KG1 (cell line): ENCODE measurements at regions not wholly inside any gene's neighbourhood (a gene's known extent, or its start where the extent isn't known, plus 50 kb on each side); places are given as distances from the start of the nearest gene placed in this dataset.

ENCODE experiments used
- DNase-seq: peaks from one replicate; lab custom pipeline; 2025; lab: John Stamatoyannopoulos, UW

DNA sequence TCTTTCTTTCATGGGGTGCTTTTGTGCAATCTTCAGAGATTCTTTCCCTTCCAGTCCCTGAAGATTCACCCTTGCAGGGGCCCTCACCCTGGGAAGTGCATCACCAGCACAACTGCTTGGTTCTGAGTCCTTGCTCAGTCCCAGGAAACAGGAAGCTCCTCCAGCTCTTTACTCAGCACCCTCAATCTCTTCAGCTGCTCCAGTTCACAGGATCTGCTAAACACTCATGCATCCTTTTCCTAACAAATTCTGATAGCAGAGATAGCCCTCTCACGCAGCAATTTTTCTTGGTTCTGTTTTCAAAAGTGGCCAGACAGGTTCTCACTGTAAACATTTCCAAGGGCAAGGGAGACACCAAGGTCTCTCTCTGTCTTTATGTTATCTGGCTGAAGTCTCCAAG is 823.1 kb downstream of the LIG4 start:
- no peak for DNase-seq

DNA sequence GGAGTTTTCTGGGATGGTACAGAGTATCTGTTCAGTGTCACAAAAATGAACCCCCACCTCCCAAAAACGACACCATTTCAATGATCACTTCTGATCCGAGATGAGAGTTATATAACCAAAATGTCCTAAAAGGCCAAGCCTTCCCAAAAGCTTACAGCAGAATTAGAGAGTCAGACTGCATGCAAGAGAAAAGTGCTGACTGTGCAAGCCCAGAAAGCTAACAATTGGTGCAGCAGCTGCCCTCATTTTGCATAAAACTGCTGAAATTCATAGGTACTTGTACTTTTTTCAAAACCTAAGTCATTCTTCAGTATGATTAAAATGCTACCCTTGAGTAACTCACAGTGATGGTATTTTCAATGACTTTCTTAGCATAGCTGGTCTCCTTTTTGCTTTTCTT is 819.6 kb upstream of the ARGLU1 start:
- no peak for DNase-seq

DNA sequence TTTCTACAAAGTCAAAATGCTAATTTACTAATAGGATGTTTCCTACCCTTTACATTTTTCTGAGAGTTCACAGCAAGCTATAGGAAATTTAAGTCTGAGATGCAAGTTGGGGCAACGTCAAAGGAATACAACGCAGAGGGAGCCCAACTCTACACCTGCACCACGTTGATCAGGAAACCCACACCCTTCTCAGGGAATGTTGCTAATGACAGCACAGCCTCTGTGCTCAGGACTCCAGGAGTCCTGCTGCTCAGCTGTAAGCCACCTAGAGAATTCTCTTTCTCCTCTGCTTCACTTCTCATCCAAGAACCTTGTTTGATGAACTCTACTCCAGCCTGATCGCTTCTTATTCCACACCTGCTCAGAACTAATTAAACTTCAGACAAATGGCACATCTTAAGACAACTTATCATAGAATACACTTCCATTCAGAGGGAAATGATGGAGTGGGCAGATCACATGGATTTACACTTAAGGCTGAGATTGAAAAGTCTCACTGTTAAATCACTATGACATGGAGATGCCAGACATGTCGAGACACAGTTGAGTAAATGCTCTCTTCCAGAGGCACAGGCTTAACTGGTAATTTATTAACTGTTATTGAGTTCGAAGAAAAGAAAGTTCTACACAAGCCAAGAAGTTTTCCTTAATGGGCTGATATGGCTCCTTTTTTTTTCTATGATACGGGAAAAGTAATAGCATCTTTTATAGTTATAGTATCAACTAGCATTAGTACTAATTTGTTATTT is 811.6 kb upstream of the ARGLU1 start:
- DNase-seq: no peak

DNA sequence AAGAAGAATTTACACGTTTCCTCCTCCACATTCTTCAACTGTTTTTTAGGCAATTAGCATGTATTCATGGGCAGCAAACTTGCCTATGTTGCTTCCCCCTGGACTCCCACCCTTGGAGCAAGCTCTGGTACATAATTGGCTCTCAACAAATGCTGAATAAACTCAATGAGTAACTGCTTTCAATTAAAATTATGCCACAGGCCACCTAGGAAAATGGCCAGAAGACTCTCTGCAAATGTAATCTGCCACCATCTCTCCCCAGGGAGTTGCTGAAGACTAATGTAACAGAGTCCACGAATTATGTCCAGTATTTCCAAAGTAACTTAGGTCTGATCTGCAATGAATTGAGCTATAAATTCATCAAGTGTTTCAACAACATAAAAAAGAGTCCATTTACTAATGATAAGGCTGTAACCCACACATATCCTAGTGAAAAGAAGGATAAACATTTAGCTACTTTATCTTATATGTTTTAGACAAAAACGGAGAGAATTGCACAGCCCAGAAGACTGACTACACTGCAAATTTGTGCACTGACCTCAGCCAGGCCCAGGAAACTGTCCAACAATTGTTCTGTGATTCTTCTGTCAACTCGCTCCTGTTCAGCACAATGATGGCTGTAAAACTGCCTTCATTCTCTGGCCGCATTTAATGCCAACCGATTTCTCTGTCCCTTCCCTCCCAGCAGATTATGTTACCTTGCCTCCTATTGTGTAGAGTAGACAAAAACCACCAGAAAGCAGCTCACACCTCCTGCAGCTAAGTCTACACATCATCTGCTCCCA is 808.6 kb upstream of the ARGLU1 start:
- DNase-seq: no peak

DNA sequence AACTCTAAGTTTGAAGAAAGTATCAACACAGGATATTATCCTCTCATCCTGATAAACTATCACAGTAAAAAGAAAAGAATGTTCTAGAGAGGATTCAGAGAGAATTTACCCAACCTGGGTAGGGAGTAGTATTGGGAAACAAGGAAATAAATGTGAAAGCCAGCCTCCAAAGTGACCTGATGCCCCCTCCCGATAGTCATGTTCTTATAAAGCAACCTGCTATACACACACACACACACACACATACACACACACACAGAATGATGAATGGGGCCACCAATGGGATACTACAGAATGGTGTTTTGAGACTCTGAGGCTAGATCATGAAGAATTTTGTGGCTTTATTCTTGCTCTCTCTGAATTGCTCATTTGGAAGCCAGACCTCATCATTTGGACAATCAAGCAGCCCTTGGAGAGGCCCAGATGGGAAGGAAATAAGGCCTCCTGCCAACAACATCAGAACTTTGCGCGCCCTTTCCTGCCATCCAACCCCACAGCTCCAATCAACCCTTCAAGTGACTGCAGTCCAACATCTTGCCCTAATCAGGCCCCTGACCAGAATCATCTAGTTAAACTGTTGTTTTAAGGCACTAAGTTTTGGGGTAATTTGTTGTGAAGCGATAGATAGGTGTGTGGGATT is 807.9 kb upstream of the ARGLU1 start:
- no peak for DNase-seq

DNA sequence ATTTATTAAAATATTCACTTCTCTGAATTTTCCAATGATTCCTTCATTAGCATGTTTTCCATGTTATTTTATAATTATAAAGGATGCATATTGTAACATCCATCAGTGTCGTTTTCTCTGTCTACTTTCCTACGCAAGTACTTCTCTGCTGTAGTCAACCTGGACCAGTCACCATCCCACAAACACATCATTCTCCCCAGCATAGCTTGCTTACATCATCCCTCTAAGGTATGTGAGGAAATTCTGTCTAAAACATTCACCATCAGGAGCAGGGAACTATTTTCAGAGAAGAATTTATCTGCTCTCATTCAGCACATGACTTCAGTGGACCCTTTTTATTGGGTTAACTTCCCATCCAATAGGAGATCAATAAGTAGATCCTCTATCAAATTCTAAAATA is 806.1 kb upstream of the ARGLU1 start:
- DNase-seq: no peak

DNA sequence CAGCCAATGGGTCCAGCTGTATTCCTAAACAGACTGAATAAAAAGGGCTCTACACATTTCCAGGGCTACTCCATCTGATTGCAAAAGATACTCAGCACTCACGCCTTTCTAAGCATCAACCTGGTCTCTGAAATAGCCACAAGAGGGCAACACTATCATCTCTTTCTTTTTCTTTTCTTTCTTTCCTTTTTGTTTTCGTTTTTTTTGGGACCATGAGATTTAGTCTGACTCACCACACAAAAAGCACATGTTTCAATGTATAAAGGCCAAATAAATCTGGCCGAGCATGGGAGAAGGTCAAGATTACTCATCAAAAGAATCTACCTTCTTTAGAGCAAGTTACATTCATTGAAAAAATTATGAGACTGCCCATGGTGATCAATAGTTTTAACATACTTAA is 805.6 kb upstream of the ARGLU1 start:
- DNase-seq: no peak

DNA sequence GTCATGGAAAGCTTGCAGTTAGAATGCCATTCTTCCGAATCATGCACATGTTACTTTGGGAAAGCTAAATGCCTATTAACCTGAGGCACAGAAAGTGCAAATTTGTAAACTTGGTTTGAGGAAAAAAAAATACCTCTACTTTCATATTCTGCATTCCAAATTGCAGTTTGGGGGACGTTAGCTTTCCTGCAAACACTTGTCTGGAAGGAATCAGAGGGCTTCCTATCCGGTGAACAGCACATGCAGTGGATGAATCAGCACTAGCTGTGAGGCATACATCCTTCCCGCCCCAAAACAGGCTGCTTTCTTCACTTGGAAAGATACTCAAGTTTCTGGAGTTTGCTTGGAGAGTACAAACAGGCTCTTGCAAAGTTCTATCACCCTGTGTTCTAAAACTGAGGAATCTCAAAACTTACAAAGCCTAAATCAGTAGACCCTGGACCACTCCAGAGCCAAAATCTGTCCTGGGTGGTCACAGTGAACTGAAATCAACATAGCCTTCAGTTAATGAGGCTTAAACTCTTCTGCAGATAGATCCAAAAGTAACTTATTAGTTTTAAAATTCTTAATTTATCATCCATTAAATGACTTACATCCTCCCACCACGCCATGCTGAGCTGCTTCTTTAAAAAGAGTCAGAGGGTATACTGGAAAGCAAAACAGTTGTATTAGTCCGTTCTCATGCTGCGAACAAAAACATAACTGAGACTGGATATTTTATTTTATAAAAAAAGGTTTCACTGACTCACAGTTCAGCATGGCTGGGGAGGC is 802.3 kb upstream of the ARGLU1 start:
- no peak for DNase-seq

DNA sequence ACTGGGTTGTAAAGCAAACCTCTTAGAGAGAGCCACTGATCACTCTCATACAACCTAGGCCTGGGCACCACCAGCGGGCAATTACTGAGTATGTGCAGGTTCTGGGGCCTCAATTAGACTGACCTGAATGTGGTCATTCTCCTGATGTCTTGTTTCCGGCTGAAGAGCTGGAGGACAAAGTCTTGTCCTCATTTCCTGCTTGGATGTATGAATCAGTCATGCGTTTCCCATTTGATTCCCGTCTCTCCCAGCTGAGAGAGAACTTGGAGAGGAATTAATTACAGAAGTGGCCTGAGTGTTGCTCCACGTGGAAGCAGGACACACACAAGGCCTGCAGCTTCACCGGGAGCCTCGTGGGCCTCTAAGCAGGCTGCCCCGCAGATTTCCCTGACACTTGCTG is 799.3 kb upstream of the ARGLU1 start:
- DNase-seq: no peak

DNA sequence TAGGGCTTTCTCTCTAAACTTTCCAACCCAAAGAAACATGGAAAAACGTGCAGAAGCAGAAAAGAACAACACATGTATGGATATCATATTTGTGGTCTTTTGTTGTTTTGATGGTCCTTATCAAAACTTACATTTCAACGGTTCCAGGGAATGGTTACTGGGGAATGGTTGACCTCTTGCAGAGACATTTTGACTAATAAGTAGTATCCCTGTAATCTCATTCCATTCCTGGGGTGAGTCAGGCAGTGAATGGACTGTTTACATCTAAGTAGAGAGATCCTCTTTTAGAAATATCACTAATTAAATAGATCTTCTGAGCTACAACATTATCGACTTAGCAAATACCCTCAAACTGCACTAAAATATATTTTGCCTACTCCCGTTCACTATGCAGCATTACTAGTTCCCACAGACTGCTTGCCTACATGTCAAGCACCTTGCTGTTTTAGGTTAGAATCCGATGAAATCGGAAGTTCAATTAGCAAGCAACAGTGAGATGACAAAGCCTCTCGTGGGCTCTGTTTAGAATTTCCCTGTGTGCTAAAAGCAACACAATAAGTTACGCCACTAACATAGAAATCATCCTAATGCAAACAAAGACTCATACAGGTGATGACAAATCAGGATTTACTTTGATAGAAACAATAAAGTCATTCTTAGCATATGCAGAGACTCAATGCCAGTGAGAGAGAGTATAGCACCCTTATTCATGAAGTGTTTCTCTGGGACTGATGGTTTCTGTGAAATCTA is 797.7 kb upstream of the ARGLU1 start:
- no peak for DNase-seq

DNA sequence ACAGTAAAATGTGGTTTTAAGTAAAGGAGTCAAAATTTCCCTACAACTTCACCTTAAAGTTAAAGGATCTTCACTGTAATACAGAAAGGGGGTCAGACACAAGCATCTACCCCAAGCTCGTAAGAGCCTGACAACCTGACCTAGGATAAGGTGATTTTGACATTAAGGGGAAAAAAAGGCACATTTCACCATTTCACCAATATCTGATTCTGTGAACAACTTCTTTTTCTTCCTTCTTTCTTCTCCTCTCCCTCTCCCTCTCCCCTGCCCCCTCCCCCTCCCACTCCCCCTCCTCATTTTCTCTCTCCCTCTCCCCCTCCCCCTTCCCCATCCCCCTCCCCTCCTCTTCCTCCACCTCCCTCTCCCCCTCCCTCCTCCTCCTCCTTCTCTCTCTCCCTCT is 796.7 kb upstream of the ARGLU1 start:
- DNase-seq: no peak

DNA sequence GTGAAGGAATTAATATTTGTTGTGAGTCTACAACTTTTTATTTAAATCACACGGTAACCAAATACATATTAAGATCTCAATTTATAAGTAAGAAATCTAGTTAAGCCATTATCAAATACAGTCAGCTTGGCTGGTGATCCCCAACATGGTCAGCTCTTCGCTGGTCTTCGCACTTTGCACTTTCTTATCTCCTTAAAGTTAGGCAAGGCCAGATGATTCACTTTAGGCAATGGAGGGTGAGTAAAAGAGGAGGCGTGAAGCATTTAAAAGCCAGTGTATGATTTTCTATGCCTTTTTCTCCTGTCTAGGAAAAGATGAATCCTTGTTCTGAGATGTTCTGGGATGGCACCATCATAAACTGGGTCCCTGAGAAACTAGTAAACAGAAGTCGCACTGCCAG is 793.7 kb upstream of the ARGLU1 start:
- no peak for DNase-seq

DNA sequence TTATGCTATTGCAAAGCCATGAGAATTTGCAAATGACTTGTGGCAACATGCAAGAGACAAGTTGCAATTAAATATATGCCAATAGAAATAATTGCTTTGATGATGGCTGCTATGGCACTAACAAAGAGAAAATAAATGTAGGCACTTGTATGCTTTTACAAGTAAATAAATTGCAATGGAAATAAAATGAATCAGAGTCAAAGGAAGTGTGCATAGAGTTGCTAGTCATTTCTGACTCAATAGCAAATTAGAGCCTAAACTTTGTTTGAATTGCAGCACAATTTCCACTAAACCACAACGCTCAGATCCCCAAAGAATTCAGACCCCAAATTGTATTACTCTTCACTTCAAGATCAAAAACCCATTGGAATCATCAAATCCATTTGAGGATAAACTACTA is 792.1 kb upstream of the ARGLU1 start:
- DNase-seq: no peak

DNA sequence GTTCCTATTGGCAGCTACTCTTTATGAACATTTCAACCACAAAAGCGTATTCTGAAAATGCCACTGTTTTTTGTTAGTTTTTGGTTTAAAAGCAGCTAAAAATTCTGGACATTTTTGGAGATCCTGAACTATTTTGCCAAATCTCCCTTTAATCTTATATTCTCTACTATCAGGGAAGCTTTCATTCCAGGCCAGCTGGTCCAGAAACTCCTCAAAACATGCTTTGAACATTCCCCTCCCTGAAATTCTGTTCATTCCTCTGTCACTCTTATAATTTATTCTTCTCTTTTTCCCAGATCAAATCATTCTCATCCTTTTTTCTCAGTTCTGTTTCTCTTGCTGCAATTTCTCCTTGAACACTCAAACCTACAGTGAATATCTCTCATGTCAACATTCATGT is 790.9 kb upstream of the ARGLU1 start:
- DNase-seq: no peak

DNA sequence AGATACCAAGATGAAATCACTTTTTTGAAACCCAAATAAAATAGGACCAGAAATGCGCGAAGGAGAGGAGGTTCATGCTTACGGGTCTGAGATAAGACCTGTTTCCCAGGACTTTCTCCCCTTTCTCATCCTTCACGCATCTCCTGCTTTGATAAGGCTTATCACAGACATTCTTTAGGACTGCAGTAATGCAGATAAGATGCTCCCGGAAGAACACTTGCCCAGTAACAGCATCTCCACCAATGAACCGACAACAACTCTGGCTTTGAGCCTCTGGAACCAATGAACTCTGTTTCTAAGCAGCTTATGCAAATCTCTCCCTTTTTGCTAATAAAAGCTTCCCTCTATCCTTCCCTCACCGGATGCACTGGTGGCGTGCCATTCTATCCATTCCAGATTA is 783.4 kb upstream of the ARGLU1 start:
- DNase-seq: no peak

DNA sequence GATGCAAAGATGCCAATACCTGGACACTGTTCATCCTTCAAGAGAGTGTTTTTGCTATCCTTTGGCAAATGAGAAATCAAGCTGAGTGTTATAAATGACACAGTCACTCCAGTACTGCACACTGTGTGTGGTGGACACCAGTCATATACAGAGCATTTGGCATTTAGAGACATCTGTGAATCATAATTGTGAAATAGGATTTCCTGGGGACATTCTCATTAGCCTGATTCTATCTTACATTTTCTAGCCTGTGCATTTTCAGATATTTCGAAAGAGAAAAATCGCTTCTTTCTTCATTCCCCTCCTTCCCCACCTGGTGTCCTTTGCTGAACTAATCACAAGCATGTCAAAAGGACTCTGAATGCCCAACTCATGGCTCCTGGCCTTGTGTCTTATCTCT is 781.0 kb upstream of the ARGLU1 start:
- DNase-seq: no peak

DNA sequence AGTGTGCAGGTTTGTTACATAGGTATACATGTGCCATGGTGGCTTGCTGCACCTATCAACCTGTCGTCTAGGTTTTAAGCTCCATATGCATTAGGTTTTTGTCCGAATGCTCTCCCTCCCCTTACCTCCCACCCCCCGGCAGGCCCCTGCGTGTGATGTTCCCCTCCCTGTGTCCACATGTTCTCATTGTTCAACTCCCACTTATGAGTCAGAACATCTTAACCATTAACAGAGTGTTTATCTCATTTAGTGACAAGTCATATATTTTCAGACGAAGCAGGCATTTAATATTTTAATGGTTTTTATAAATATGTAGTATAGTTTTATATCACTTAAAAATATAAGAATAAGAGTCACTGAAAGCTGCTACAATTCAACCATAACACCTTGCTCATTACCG is 780.5 kb upstream of the ARGLU1 start:
- no peak for DNase-seq

DNA sequence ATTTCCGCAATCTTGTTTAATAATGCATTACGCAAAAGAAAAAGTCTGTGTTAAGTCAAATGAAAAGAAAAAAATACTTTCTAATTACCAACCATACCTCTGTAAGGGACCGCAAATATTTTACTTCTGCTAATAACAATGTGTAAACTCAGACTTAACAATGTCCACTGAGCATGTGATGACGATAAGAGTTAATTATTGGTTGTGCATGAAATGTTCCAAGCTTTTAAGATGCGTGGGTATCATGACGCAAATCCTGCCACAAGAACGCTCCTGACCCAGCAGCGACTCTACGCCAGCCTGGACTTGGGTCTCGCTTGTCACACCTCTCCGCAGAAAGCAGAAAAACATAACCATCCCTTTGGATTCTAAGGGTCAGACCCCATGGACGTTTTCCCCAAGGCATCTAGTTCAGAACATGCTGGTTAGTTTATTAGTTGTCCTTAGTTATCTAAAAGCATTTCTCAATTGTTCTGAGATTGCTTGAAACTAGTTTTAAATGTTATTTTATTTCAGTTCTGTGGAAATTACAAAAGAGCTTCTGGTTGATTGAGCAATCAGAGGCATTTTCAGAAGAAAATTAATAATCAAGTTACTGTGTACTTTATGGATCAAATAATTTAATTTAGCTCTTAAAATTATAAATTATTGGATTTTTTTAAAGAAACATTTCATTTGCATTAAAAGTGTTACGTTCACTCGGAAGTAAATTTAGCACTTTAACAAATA is 779.9 kb upstream of the ARGLU1 start:
- no peak for DNase-seq

DNA sequence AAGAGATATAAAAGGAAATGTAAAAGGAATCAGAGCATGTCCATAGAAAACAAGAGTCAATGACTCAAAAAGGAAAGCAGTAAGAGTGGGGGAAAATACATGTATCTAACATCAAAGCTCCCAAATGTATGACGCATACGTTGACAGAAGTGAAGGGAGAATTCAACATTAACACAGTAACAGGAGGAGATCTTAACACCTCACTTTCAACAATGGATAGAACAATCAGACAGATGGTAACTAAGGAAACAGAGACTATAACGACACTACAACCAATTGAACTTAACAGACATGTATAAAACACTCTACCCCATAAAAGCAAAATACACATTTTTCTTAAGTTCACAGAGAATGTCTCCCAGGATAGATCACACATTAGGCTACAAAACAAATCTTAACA is 774.8 kb upstream of the ARGLU1 start:
- DNase-seq: no peak

DNA sequence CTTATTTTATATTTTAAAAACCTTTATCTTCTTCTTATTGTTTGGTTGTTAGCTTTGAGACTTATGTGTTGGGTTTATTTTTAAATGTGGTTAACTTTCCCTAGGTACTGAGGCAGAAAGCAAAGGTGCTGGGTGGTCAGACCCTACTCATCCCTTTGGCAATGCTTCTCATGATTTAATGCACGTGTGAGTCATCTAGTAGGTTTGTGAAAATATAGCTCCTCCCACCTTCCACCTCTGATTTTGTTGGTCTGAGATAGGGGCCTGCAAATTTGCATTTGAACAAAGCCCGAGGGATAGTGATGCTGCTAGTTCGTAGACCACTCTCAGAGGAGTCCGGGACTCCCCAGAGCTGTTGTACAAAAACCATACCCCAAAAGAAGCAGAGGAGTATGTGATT is 771.3 kb upstream of the ARGLU1 start:
- no peak for DNase-seq

DNA sequence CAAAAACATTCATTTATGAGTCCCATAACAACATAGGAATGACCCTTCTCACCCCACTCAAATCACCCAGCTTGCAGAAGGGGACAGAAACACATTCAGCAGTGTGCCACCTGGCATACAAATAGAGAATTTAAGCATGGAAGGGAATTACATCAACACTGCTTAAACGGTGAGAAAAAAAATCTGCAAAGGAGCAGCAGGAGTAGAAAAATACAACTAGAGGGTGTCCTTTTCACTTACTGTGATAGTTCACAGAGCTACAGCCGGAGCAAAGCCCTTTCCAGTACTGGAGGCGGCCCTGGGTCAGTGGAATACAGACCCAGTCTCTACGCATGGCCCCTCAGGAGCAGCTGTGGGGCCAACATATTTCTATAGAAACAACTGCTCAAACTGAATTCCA is 764.3 kb upstream of the ARGLU1 start:
- no peak for DNase-seq
